H1 (cell line): ENCODE measurements at regions not wholly inside any gene's neighbourhood (a gene's known extent, or its start where the extent isn't known, plus 50 kb on each side); places are given as distances from the start of the nearest gene placed in this dataset.
A peak's percentile ranks its signal among the peaks of the same experiment; 100 is the strongest.

Experiments
- CTCF ChIA-PET: fragments of 300-600 bp; sonication (Branson Sonifier 250); formaldehyde crosslinking; loops from one replicate; lab custom pipeline; 2021; ENCODE audit not compliant: partially characterized antibody; lab: Charles Lee
- POLR2A ChIA-PET: fragments of 300-600 bp; sonication (Branson Sonifier 250); formaldehyde crosslinking; loops from one replicate; lab custom pipeline; 2021; ENCODE audit warnings: inconsistent platforms; ENCODE audit not compliant: partially characterized antibody; lab: Charles Lee
- DNase-seq, 2 experiments: peaks; one replicate each; pipeline versions ENCODE4 v3.0.0 to v3.0.0-alpha.2; 2010 to 2022; ENCODE audit warnings: low spot score in 2 of 2, low read depth in 1 of 2, mixed read lengths in 1 of 2
- FAIRE-seq: peaks from 2 replicates; lab custom pipeline; 2011; peaks lifted over from hg19 to GRCh38; lab: Jason Lieb, UNC
- H2AFZ ChIP-seq: 2 replicates; pipeline ENCODE4 v1.8.1; 2012; ENCODE audit warnings: low read length, inconsistent platforms
- H2AK5ac ChIP-seq: 2 replicates; pipeline ENCODE4 v1.6.1; 2013; ENCODE audit warnings: low read depth, low read length
- H2BK120ac ChIP-seq: replicated peaks from 2 replicates; pipeline ENCODE3; 2013; ENCODE audit warnings: low read depth, low read length, inconsistent platforms
- H2BK12ac ChIP-seq: 2 replicates; pipeline ENCODE4 v1.6.1; 2013; ENCODE audit warnings: low read depth, low read length
- H2BK15ac ChIP-seq: 2 replicates; pipeline ENCODE4 v1.6.1; 2013; ENCODE audit warnings: low read length
- H2BK20ac ChIP-seq: 2 replicates; pipeline ENCODE4 v1.6.1; 2013; ENCODE audit warnings: low read length
- H2BK5ac ChIP-seq: 2 replicates; pipeline ENCODE4 v1.6.1; 2013; ENCODE audit warnings: low read depth, low read length
- H3K14ac ChIP-seq: 2 replicates; pipeline ENCODE4 v1.6.1; 2013; ENCODE audit warnings: inconsistent platforms; ENCODE audit not compliant: insufficient read length
- H3K18ac ChIP-seq: 2 replicates; pipeline ENCODE4 v1.6.1; 2013; ENCODE audit warnings: low read length; ENCODE audit errors: extremely low read depth
- H3K23ac ChIP-seq: 2 replicates; pipeline ENCODE4 v1.6.1; 2013; ENCODE audit warnings: inconsistent platforms; ENCODE audit not compliant: insufficient read length
- H3K23me2 ChIP-seq: 2 replicates; pipeline ENCODE4 v1.6.1; 2013; ENCODE audit warnings: low read depth, low read length
- H3K27ac ChIP-seq: 2 replicates; pipeline ENCODE4 v1.6.1; 2011; ENCODE audit warnings: low read depth, low read length, inconsistent platforms
- H3K27me3 ChIP-seq, 4 experiments: replicated peaks in 1 of 4; 1 replicate in 1 of 4; 2 replicates in 3 of 4; pipeline versions ENCODE4 v1.6.1 to v1.8.1; 2011 to 2013; ENCODE audit warnings: low read length in 3 of 4, mild to moderate bottlenecking in 3 of 4, inconsistent platforms in 2 of 4, mixed read lengths in 2 of 4, moderate library complexity in 1 of 4; ENCODE audit not compliant: control insufficient read depth in 3 of 4, insufficient read depth in 3 of 4; ENCODE audit errors: extremely low read depth in 1 of 4
- H3K36me3 ChIP-seq, 4 experiments: 2 replicates each; pipeline versions ENCODE4 v1.6.1 to v1.8.1; 2011 to 2013; ENCODE audit warnings: mild to moderate bottlenecking in 4 of 4, low read length in 3 of 4, moderate library complexity in 2 of 4, control low read depth in 1 of 4, inconsistent platforms in 1 of 4; ENCODE audit not compliant: insufficient read depth in 4 of 4, control insufficient read depth in 2 of 4
- H3K4ac ChIP-seq: replicated peaks from 2 replicates; pipeline ENCODE3; 2013; ENCODE audit warnings: low read length, low read depth, mixed read lengths, inconsistent platforms; ENCODE audit not compliant: insufficient read length
- H3K4me1 ChIP-seq, 4 experiments: replicated peaks in 1 of 4; 1 replicate in 1 of 4; 2 replicates in 3 of 4; pipeline versions ENCODE4 v1.6.1 to v1.8.1; 2011 to 2013; ENCODE audit warnings: low read length in 3 of 4, inconsistent platforms in 2 of 4, mixed read lengths in 1 of 4; ENCODE audit not compliant: insufficient read depth in 4 of 4, control insufficient read depth in 3 of 4
- H3K4me2 ChIP-seq, 2 experiments: 2 replicates each; pipeline versions ENCODE4 v1.6.1 to v1.8.1; 2011 to 2013; ENCODE audit warnings: low read depth in 2 of 2, low read length in 2 of 2, control low read depth in 1 of 2, inconsistent platforms in 1 of 2, mild to moderate bottlenecking in 1 of 2; ENCODE audit not compliant: insufficient read depth in 1 of 2
- H3K4me3 ChIP-seq, 4 experiments: fragments of 200-600, 300-600 bp in 1 of 4; sonication (generic), shearing (Covaris generic), sonication (Bioruptor Twin) in 1 of 4; 2 replicates each; pipeline versions ENCODE4 v1.5.1 to v1.8.1; 2011 to 2016; ENCODE audit warnings: low read length in 4 of 4, low read depth in 3 of 4, control low read depth in 2 of 4, inconsistent platforms in 2 of 4, mild to moderate bottlenecking in 2 of 4, mixed read lengths in 1 of 4, moderate library complexity in 1 of 4; ENCODE audit not compliant: insufficient read depth in 2 of 4; ENCODE audit errors: extremely low read depth in 1 of 4
- H3K56ac ChIP-seq: replicated peaks from 2 replicates; pipeline ENCODE3; 2013; ENCODE audit warnings: low read depth, mild to moderate bottlenecking, mixed read lengths, low read length, inconsistent platforms; ENCODE audit not compliant: insufficient read length
- H3K79me1 ChIP-seq: 2 replicates; pipeline ENCODE4 v1.6.1; 2013; ENCODE audit warnings: low read depth, low read length, control low read depth
- H3K79me2 ChIP-seq, 2 experiments: 2 replicates each; pipeline versions ENCODE4 v1.6.1 to v1.8.1; 2012 to 2013; ENCODE audit warnings: low read length in 2 of 2, mild to moderate bottlenecking in 2 of 2, inconsistent platforms in 1 of 2; ENCODE audit not compliant: insufficient read depth in 2 of 2, control insufficient read depth in 1 of 2
- H3K9ac ChIP-seq, 4 experiments: replicated peaks in 1 of 4; 1 replicate in 1 of 4; 2 replicates in 3 of 4; pipeline versions ENCODE4 v1.6.1 to v1.8.1; 2011 to 2013; ENCODE audit warnings: low read depth in 3 of 4, low read length in 3 of 4, control low read depth in 2 of 4, mild to moderate bottlenecking in 2 of 4, moderate library complexity in 2 of 4, inconsistent platforms in 1 of 4; ENCODE audit errors: extremely low read depth in 1 of 4
- H3K9me3 ChIP-seq, 2 experiments: 2 replicates each; pipeline versions ENCODE4 v1.6.1 to v1.8.1; 2012 to 2013; ENCODE audit warnings: mild to moderate bottlenecking in 2 of 2, moderate library complexity in 2 of 2, control low read depth in 1 of 2, inconsistent platforms in 1 of 2, low read depth in 1 of 2, low read length in 1 of 2, mixed read lengths in 1 of 2; ENCODE audit not compliant: insufficient read depth in 2 of 2
- H4K20me1 ChIP-seq, 2 experiments: replicated peaks in 1 of 2; 2 replicates each; pipeline versions ENCODE3 to v1.8.1; 2011 to 2013; ENCODE audit warnings: inconsistent platforms in 2 of 2, low read length in 2 of 2, mild to moderate bottlenecking in 1 of 2; ENCODE audit not compliant: insufficient read depth in 2 of 2, control insufficient read depth in 1 of 2
- H4K5ac ChIP-seq: 2 replicates; pipeline ENCODE4 v1.6.1; 2013; ENCODE audit warnings: low read length, low read depth, mixed read lengths, inconsistent platforms; ENCODE audit not compliant: insufficient read length
- H4K8ac ChIP-seq: 2 replicates; pipeline ENCODE4 v1.8.0; 2013; ENCODE audit warnings: mild to moderate bottlenecking, moderate library complexity, low read length, inconsistent platforms; ENCODE audit not compliant: insufficient read depth; ENCODE audit errors: extremely low read depth
- H4K91ac ChIP-seq: replicated peaks from 2 replicates; pipeline ENCODE3; 2013; ENCODE audit warnings: low read length, mixed read lengths, inconsistent platforms; ENCODE audit not compliant: insufficient read length
- ATF3 ChIP-seq: IDR thresholded peaks from 2 replicates; pipeline ENCODE4 v1.6.1; 2011; ENCODE audit warnings: low read depth, mild to moderate bottlenecking, low read length; ENCODE audit not compliant: insufficient read depth
- CTBP2 ChIP-seq: IDR thresholded peaks from 2 replicates; pipeline ENCODE4 v1.7.0; 2011; ENCODE audit warnings: borderline replicate concordance, mild to moderate bottlenecking, moderate library complexity, mixed read lengths, low read length; ENCODE audit not compliant: insufficient read depth, insufficient read length
- CTCF ChIP-seq, 3 experiments: IDR thresholded peaks; 1 replicate in 2 of 3; 2 replicates in 1 of 3; pipeline versions ENCODE4 v1.5.1 to v1.6.1; 2011; ENCODE audit warnings: low read length in 3 of 3, mild to moderate bottlenecking in 3 of 3, inconsistent platforms in 2 of 3, low read depth in 1 of 3, moderate library complexity in 1 of 3; ENCODE audit not compliant: insufficient read depth in 1 of 3; ENCODE audit errors: control extremely low read depth in 1 of 3
- NRF1 ChIP-seq: IDR thresholded peaks from 2 replicates; pipeline ENCODE4 v1.6.1; 2011; ENCODE audit warnings: mild to moderate bottlenecking, low read depth, low read length, improper control_type of control experiment
- SIX5 ChIP-seq: IDR thresholded peaks from 2 replicates; pipeline ENCODE4 v1.6.1; 2011; ENCODE audit warnings: mild to moderate bottlenecking, low read depth, low read length
- WGBS, 2 experiments: shearing (Covaris generic) in 1 of 2; methylation state at CpG; one replicate each; pipeline versions ENCODE4 v1.1.6 to v1.1.7; 2013 to 2015; ENCODE audit warnings: low lambda C conversion rate in 2 of 2, mixed read lengths in 2 of 2, inconsistent platforms in 1 of 2, low coverage in 1 of 2, missing lambda C conversion rate in 1 of 2; ENCODE audit not compliant: insufficient replicate concordance in 2 of 2, insufficient coverage in 1 of 2, insufficient read length in 1 of 2; ENCODE audit errors: extremely low coverage in 1 of 2, missing lambda C conversion rate in 1 of 2; 5-methylcytosine and 5-hydroxymethylcytosine counted together

- Histone ChIP-seq H3K4me2 (no peak overlapping the region), H3K14ac (no peak overlapping the region), H3K23me2 (no peaks in the 10 kb centered on the region; the same call in 1 of the 2 replicates), H3K79me1 (no peaks in the 10 kb centered on the region), H3K36me3 (no peaks in the 10 kb centered on the region), H2AK5ac (no peak overlapping the region), H2AFZ (no peak overlapping the region), H2BK120ac (no peak overlapping the region), H3K9me3 (no peaks in the 10 kb centered on the region), H4K8ac (no peak overlapping the region), H2BK5ac (no peak overlapping the region), H2BK20ac (no peak overlapping the region), H3K18ac (no peak overlapping the region), H4K91ac (no peak overlapping the region), H3K9ac (no peak overlapping the region), H4K5ac (no peak overlapping the region), H3K4me1 (peaks cover 0 to 5% (median 0%) of the 10 kb centered on the region in 4 experiments; a peak in 1 of 7 replicates), H2BK15ac (no peak overlapping the region), H3K79me2 (no peaks in the 10 kb centered on the region), H2BK12ac (no peak overlapping the region), H4K20me1 (no peaks in the 10 kb centered on the region), H3K4ac (no peak overlapping the region), H3K27me3 (no peaks in the 10 kb centered on the region), H3K4me3 (no peak overlapping the region), H3K23ac (peak overlapping the region; percentile 27), H3K56ac (no peak overlapping the region), H3K27ac (no peak overlapping the region)
- TF ChIP-seq CTCF (IDR thresholded peaks at IDR 0.05; ENCODE audit: control extremely low read depth in 1 of 3, insufficient read depth in 1 of 3, low read depth in 1 of 3, low read length in 3 of 3) (no peak), NRF1 (no peak), ATF3 (no peak), SIX5 (no peak), CTBP2 (no peak)
- ChIA-PET CTCF (interaction anchor here (1.4 kb wide), 1 partner anchor 10 kb away, joined by 4 read pairs; no protein-coding TSS in a partner anchor), POLR2A (no interaction called here)
- DNase-seq (no peak), FAIRE-seq (no peak)
- WGBS, 2 experiments = 92% methylated on average over 17 of the region's 17 CpGs; no CpG with 5 or more reads in 1 of the 2 experiments
These were observed 400.2 kb downstream of the QKI start for GRCh38 chr6:163814494-163815364.
